Adrenal gland (tissue), 5 donors: ENCODE measurements at regions not wholly inside any gene's neighbourhood (a gene's known extent, or its start where the extent isn't known, plus 50 kb on each side); places are given as distances from the start of the nearest gene placed in this dataset.

Experiments used
- CTCF ChIP-seq, 6 experiments: fragments of 450-650 bp in 4 of 6; fragments of 200-600 bp in 2 of 6; sonication (generic) in 1 of 6; IDR thresholded peaks; 1 replicate in 5 of 6; 2 replicates in 1 of 6; pipeline versions ENCODE4 v1.5.1 to v1.8.0; 2016 to 2021; ENCODE audit warnings: antibody characterized with exemption in 6 of 6, mild to moderate bottlenecking in 2 of 6, moderate library complexity in 1 of 6
- POLR2A ChIP-seq, 2 donors: fragments of 450-650 bp; IDR thresholded peaks; one replicate each; pipeline ENCODE4 v1.6.1; 2017; ENCODE audit warnings: antibody characterized with exemption in 2 of 2, mild to moderate bottlenecking in 2 of 2, moderate library complexity in 1 of 2
- donor health status: DM: no; HTN: no; CAD: no.

GRCh38 chr15:66631616-66632263 lies 65.9 kb upstream of the LCTL start:
- TF ChIP-seq CTCF (IDR thresholded peaks at IDR 0.05): no peak
- no peak for TF ChIP-seq POLR2A (IDR thresholded peaks at IDR 0.05)
